Neural progenitor cell (in vitro differentiated cells): ENCODE measurements at regions not wholly inside any gene's neighbourhood (a gene's known extent, or its start where the extent isn't known, plus 50 kb on each side); places are given as distances from the start of the nearest gene placed in this dataset.

Experiments used
- DNase-seq: peaks from one replicate; pipeline ENCODE4 v3.0.0-alpha.2; 2016; ENCODE audit warnings: low spot score
- H2AFZ ChIP-seq: fragments of 200-600 bp; sonication (generic); replicated peaks from 2 replicates; pipeline ENCODE4 v1.6.1; 2016; ENCODE audit warnings: antibody characterized with exemption
- H3F3A ChIP-seq: fragments of 200-600 bp; sonication (generic); 2 replicates; pipeline ENCODE4 v1.6.1; 2016; ENCODE audit warnings: antibody characterized with exemption, low read depth
- H3K27ac ChIP-seq: fragments of 200-600 bp; sonication (generic); 2 replicates; pipeline ENCODE4 v1.5.1; 2016; ENCODE audit warnings: mild to moderate bottlenecking
- H3K27me3 ChIP-seq: fragments of 200-600 bp; sonication (generic); 2 replicates; pipeline ENCODE4 v1.6.1; 2016; ENCODE audit warnings: mild to moderate bottlenecking, moderate library complexity
- H3K36me3 ChIP-seq: fragments of 200-600 bp; sonication (generic); 2 replicates; pipeline ENCODE4 v1.5.1; 2016
- H3K4me1 ChIP-seq: fragments of 200-600 bp; sonication (generic); 2 replicates; pipeline ENCODE4 v1.6.1; 2016; ENCODE audit warnings: mixed run types
- H3K4me2 ChIP-seq: fragments of 200-600 bp; sonication (generic); 2 replicates; pipeline ENCODE4 v1.6.1; 2016
- H3K4me3 ChIP-seq: fragments of 200-600 bp; sonication (generic); 2 replicates; pipeline ENCODE4 v1.5.1; 2016
- H3K79me2 ChIP-seq: fragments of 200-600 bp; sonication (generic); 2 replicates; pipeline ENCODE4 v1.6.1; 2016; ENCODE audit warnings: low read depth
- H3K9ac ChIP-seq: fragments of 200-600 bp; sonication (generic); 2 replicates; pipeline ENCODE4 v1.6.1; 2016
- H3K9me3 ChIP-seq: fragments of 200-600 bp; sonication (generic); 2 replicates; pipeline ENCODE4 v1.5.1; 2016; ENCODE audit warnings: low read depth
- H4K20me1 ChIP-seq: fragments of 200-600 bp; sonication (generic); 2 replicates; pipeline ENCODE4 v1.6.1; 2016; ENCODE audit warnings: low read depth
- H3K27ac Mint-ChIP-seq: 3 replicates; pipeline ENCODE4 v1.8.0; 2021; ENCODE audit warnings: mixed read lengths
- H3K27me3 Mint-ChIP-seq: 2 replicates; pipeline ENCODE4 v1.8.0; 2022; ENCODE audit warnings: low read depth, mild to moderate bottlenecking, inconsistent platforms, moderate library complexity, mixed read lengths; ENCODE audit not compliant: insufficient read depth
- H3K36me3 Mint-ChIP-seq: 3 replicates; pipeline ENCODE4 v1.8.0; 2021; ENCODE audit warnings: mixed read lengths
- H3K4me1 Mint-ChIP-seq: 3 replicates; pipeline ENCODE4 v1.8.0; 2021; ENCODE audit warnings: mixed read lengths
- H3K4me3 Mint-ChIP-seq: 3 replicates; pipeline ENCODE4 v1.8.0; 2021; ENCODE audit warnings: mild to moderate bottlenecking, moderate library complexity, mixed read lengths
- H3K9me3 Mint-ChIP-seq: 3 replicates; pipeline ENCODE4 v1.8.0; 2020; ENCODE audit warnings: mixed read lengths
- CTCF ChIP-seq: fragments of 200-600 bp; sonication (generic); IDR thresholded peaks from 2 replicates; pipeline ENCODE4 v1.5.1; 2017; ENCODE audit warnings: antibody characterized with exemption, mild to moderate bottlenecking
- EZH2 ChIP-seq: fragments of 200-600 bp; sonication (generic); IDR thresholded peaks from 2 replicates; pipeline ENCODE4 v1.6.1; 2017; ENCODE audit warnings: antibody characterized with exemption, mild to moderate bottlenecking, moderate library complexity
- EZH2phosphoT487 ChIP-seq: fragments of 200-600 bp; sonication (generic); IDR thresholded peaks from 2 replicates; pipeline ENCODE4 v1.6.1; 2017; ENCODE audit warnings: antibody characterized with exemption

GRCh38 chr7:377080-378040, 87.4 kb downstream of the FOXL3 start:
- Mint-ChIP-seq H3K9me3 (no peaks in the 10 kb centered on the region), H3K4me1 (peaks cover 28% of the 10 kb centered on the region), H3K27me3 (peaks cover 22% of the 10 kb centered on the region), H3K27ac (no peak overlapping the region), H3K4me3 (no peak overlapping the region), H3K36me3 (no peaks in the 10 kb centered on the region)
- H3K4me3 ChIP-seq, result no peak overlapping the region
- no peaks in the 10 kb centered on the region for H4K20me1 ChIP-seq
- H3K27ac ChIP-seq, result no peak overlapping the region
- no peak overlapping the region for H3K9ac ChIP-seq
- H3K36me3 ChIP-seq, result no peaks in the 10 kb centered on the region
- no peak overlapping the region for H3K4me2 ChIP-seq
- H3K4me1 ChIP-seq, result peaks cover 28% of the 10 kb centered on the region
- H3K9me3 ChIP-seq, result no peaks in the 10 kb centered on the region
- DNase-seq, result no peak
- H2AFZ ChIP-seq, result no peak overlapping the region
- no peak for TF ChIP-seq CTCF
- TF ChIP-seq EZH2, result no peak
- TF ChIP-seq EZH2phosphoT487, result no peak
- peaks cover 21% of the 10 kb centered on the region for H3F3A ChIP-seq
- peaks cover 22% of the 10 kb centered on the region for H3K27me3 ChIP-seq
- H3K79me2 ChIP-seq, result no peaks in the 10 kb centered on the region

GRCh38 chr7:378041-378420, 88.1 kb downstream of the FOXL3 start:
- Histone ChIP-seq H3K4me2 (no peak overlapping the region), H3F3A (peaks cover 20% of the 10 kb centered on the region), H4K20me1 (no peaks in the 10 kb centered on the region), H3K9me3 (no peaks in the 10 kb centered on the region), H2AFZ (no peak overlapping the region), H3K27me3 (peaks cover 22% of the 10 kb centered on the region), H3K79me2 (no peaks in the 10 kb centered on the region), H3K36me3 (no peaks in the 10 kb centered on the region), H3K9ac (no peak overlapping the region), H3K4me3 (no peak overlapping the region), H3K4me1 (peaks cover 23% of the 10 kb centered on the region), H3K27ac (no peak overlapping the region)
- Mint-ChIP-seq H3K27me3 (peaks cover 17% of the 10 kb centered on the region), H3K4me3 (no peak overlapping the region), H3K4me1 (peaks cover 21% of the 10 kb centered on the region), H3K9me3 (no peaks in the 10 kb centered on the region), H3K36me3 (no peaks in the 10 kb centered on the region), H3K27ac (peak overlapping the region; percentile 33)
- no peak for DNase-seq
- TF ChIP-seq CTCF (no peak), EZH2 (no peak), EZH2phosphoT487 (no peak)

GRCh38 chr7:378551-379455, 88.8 kb downstream of the FOXL3 start:
- Histone ChIP-seq H3F3A (peaks cover 15% of the 10 kb centered on the region), H3K79me2 (no peaks in the 10 kb centered on the region), H3K27ac (no peak overlapping the region), H3K4me2 (peak overlapping the region; percentile 80), H3K9me3 (no peaks in the 10 kb centered on the region), H3K36me3 (no peaks in the 10 kb centered on the region), H3K4me3 (no peak overlapping the region), H3K4me1 (peaks cover 15% of the 10 kb centered on the region), H3K9ac (no peak overlapping the region), H3K27me3 (peaks cover 22% of the 10 kb centered on the region), H4K20me1 (no peaks in the 10 kb centered on the region), H2AFZ (no peak overlapping the region)
- TF ChIP-seq EZH2 (no peak), EZH2phosphoT487 (no peak), CTCF (no peak)
- Mint-ChIP-seq H3K9me3 (peaks cover 5% of the 10 kb centered on the region), H3K4me3 (no peak overlapping the region), H3K27me3 (peaks cover 15% of the 10 kb centered on the region), H3K4me1 (peaks cover 13% of the 10 kb centered on the region), H3K36me3 (no peaks in the 10 kb centered on the region), H3K27ac (no peak overlapping the region)
- DNase-seq, result peak; percentile 39
